ENCODE measurements at regions not wholly inside any gene's neighbourhood (a gene's known extent, or its start where the extent isn't known, plus 50 kb on each side); places are given as distances from the start of the nearest gene placed in this dataset.

GRCh38 chr18:39622431-39622830 lies 2056.8 kb upstream of the CELF4 start:
- Mint-ChIP-seq H3K27me3 (ENCODE audit: low read depth in 2 of 2) (no peaks in the 10 kb centered on the region), H3K36me3 (no peaks in the 10 kb centered on the region), H3K4me3 (no peak overlapping the region), H3K4me1 (no peaks in the 10 kb centered on the region), H3K27ac (no peak overlapping the region), H3K9me3 (peaks cover 0 to 11% of the 10 kb centered on the region in 2 donors)
- intact Hi-C loops (cut with micrococcal nuclease), result no loop called here
- Histone ChIP-seq H3K36me3 (ENCODE audit: control insufficient read depth, insufficient read depth, low read length) (no peaks in the 10 kb centered on the region), H3K27ac (ENCODE audit: low read length) (no peak overlapping the region), H3K9me3 (ENCODE audit: control insufficient read depth, insufficient read depth, low read length) (peaks cover 17% of the 10 kb centered on the region), H3K27me3 (ENCODE audit: control insufficient read depth, insufficient read depth, low read length) (no peaks in the 10 kb centered on the region), H3K4me3 (ENCODE audit: low read length) (no peak overlapping the region), H3K4me1 (ENCODE audit: control insufficient read depth, insufficient read depth, low read length) (no peaks in the 10 kb centered on the region)
- DNase-seq (no peak), ATAC-seq (no peak)
- no peak for TF ChIP-seq CTCF (IDR thresholded peaks at IDR 0.05)
- WGBS (ENCODE audit: insufficient coverage), result no CpG with 5 or more reads among the region's 1 CpG

- Mint-ChIP-seq H3K9me3 (peaks cover 0 to 11% of the 10 kb centered on the region in 2 donors), H3K4me1 (no peaks in the 10 kb centered on the region), H3K4me3 (no peak overlapping the region), H3K27me3 (ENCODE audit: low read depth in 2 of 2) (no peaks in the 10 kb centered on the region), H3K36me3 (no peaks in the 10 kb centered on the region), H3K27ac (no peak overlapping the region)
- no peak for ATAC-seq
- intact Hi-C loops (cut with micrococcal nuclease), result no loop called here
- whole genome bisulfite sequencing (ENCODE audit: insufficient coverage), result 100% methylated on average over 1 of the region's 2 CpGs
- Histone ChIP-seq H3K27me3 (ENCODE audit: control insufficient read depth, insufficient read depth, low read length) (no peaks in the 10 kb centered on the region), H3K36me3 (ENCODE audit: control insufficient read depth, insufficient read depth, low read length) (no peaks in the 10 kb centered on the region), H3K4me3 (ENCODE audit: low read length) (no peak overlapping the region), H3K27ac (ENCODE audit: low read length) (no peak overlapping the region), H3K4me1 (ENCODE audit: control insufficient read depth, insufficient read depth, low read length) (no peaks in the 10 kb centered on the region), H3K9me3 (ENCODE audit: control insufficient read depth, insufficient read depth, low read length) (peaks cover 19% of the 10 kb centered on the region)
- no peak for DNase-seq
- no peak for TF ChIP-seq CTCF (IDR thresholded peaks at IDR 0.05)
Measured at GRCh38 chr18:39620551-39621168, 2055.1 kb upstream of the CELF4 start.

GRCh38 chr18:39618265-39619003 lies 2052.8 kb upstream of the CELF4 start:
- Histone ChIP-seq H3K36me3 (ENCODE audit: control insufficient read depth, insufficient read depth, low read length) (no peaks in the 10 kb centered on the region), H3K4me1 (ENCODE audit: control insufficient read depth, insufficient read depth, low read length) (no peaks in the 10 kb centered on the region), H3K27ac (ENCODE audit: low read length) (no peak overlapping the region), H3K9me3 (ENCODE audit: control insufficient read depth, insufficient read depth, low read length) (peaks cover 19% of the 10 kb centered on the region), H3K27me3 (ENCODE audit: control insufficient read depth, insufficient read depth, low read length) (no peaks in the 10 kb centered on the region), H3K4me3 (ENCODE audit: low read length) (no peak overlapping the region)
- no peak for DNase-seq
- ATAC-seq, result no peak
- H3K36me3 Mint-ChIP-seq, result no peaks in the 10 kb centered on the region
- no peak overlapping the region for H3K4me3 Mint-ChIP-seq
- H3K9me3 Mint-ChIP-seq, result peaks cover 4 to 5% of the 10 kb centered on the region in 2 donors
- no peak overlapping the region for H3K27ac Mint-ChIP-seq
- no peaks in the 10 kb centered on the region for H3K27me3 Mint-ChIP-seq (ENCODE audit: low read depth in 2 of 2)
- intact Hi-C loops (cut with micrococcal nuclease), result no loop called here
- H3K4me1 Mint-ChIP-seq, result no peaks in the 10 kb centered on the region
- WGBS (ENCODE audit: insufficient coverage), result 95% methylated on average over 33 of the region's 33 CpGs
- TF ChIP-seq CTCF (IDR thresholded peaks at IDR 0.05), result no peak
